Omental fat pad (tissue), 3 donors: ENCODE measurements at regions not wholly inside any gene's neighbourhood (a gene's known extent, or its start where the extent isn't known, plus 50 kb on each side); places are given as distances from the start of the nearest gene placed in this dataset.

Source experiments
- ATAC-seq: fragments of 150-250 bp; one replicate; pipeline ENCODE4 v1.9.1; 2016; ENCODE audit warnings: mild to moderate bottlenecking, moderate library complexity; ENCODE audit not compliant: low FRiP score
- DNase-seq: peaks from one replicate; pipeline ENCODE4 v3.0.0-alpha.2; 2019; ENCODE audit warnings: low spot score
- CTCF ChIP-seq, 3 donors: fragments of 450-650 bp; IDR thresholded peaks; one replicate each; pipeline ENCODE4 v1.5.1; 2016 to 2017; ENCODE audit warnings: antibody characterized with exemption in 3 of 3, mild to moderate bottlenecking in 3 of 3, moderate library complexity in 2 of 3

GRCh38 chr11:116543099-116543498 is 229.7 kb downstream of the BUD13 start:
- no peak for ATAC-seq
- no peak for TF ChIP-seq CTCF (IDR thresholded peaks at IDR 0.05)
- no peak for DNase-seq

- DNase-seq (no peak), ATAC-seq (no peak)
- no peak for TF ChIP-seq CTCF (IDR thresholded peaks at IDR 0.05)
Measured at GRCh38 chr11:116542406-116542805, 230.4 kb downstream of the BUD13 start.

GRCh38 chr11:116541460-116541859 is 231.3 kb downstream of the BUD13 start:
- no peak for TF ChIP-seq CTCF (IDR thresholded peaks at IDR 0.05)
- no peak for DNase-seq
- no peak for ATAC-seq

GRCh38 chr11:116540645-116541304 is 232.0 kb downstream of the BUD13 start:
- no peak for TF ChIP-seq CTCF (IDR thresholded peaks at IDR 0.05)
- DNase-seq (no peak), ATAC-seq (no peak)

- DNase-seq = no peak
- no peak for TF ChIP-seq CTCF (IDR thresholded peaks at IDR 0.05)
- no peak for ATAC-seq
Measured at GRCh38 chr11:116539836-116540418, 232.9 kb downstream of the BUD13 start.

- DNase-seq = no peak
- TF ChIP-seq CTCF (IDR thresholded peaks at IDR 0.05) = no peak
- ATAC-seq = no peak
Measured at GRCh38 chr11:116539211-116539610, 233.6 kb downstream of the BUD13 start.

GRCh38 chr11:116538677-116539076 is 234.1 kb downstream of the BUD13 start:
- no peak for DNase-seq
- no peak for TF ChIP-seq CTCF (IDR thresholded peaks at IDR 0.05)
- no peak for ATAC-seq
